Panc1 (cell line): ENCODE measurements at regions not wholly inside any gene's neighbourhood (a gene's known extent, or its start where the extent isn't known, plus 50 kb on each side); places are given as distances from the start of the nearest gene placed in this dataset.

Experiments used
- ATAC-seq: fragments of 200-7000 bp; cut with Tn5 transposase; 2 replicates; pipeline ENCODE4 v1.9.1; 2020; ENCODE audit warnings: mild to moderate bottlenecking, moderate library complexity
- BruUV-seq: library from RNA; stranded (reverse); fragments of 400-500 nt; replicated peaks from 2 replicates; lab custom pipeline; 2021; lab: Mats Ljungman, UMichigan
- CTCF ChIA-PET: fragments of 300-600 bp; sonication (Branson Sonifier 250); formaldehyde crosslinking; loops from one replicate; lab custom pipeline; 2022; ENCODE audit warnings: antibody characterized with exemption; lab: Charles Lee
- POLR2A ChIA-PET: fragments of 300-600 bp; sonication (Branson Sonifier 250); formaldehyde crosslinking; loops from one replicate; lab custom pipeline; 2022; ENCODE audit warnings: antibody characterized with exemption; lab: Charles Lee
- DNase-seq: peaks from one replicate; pipeline ENCODE4 v3.0.0-alpha.2; 2010; ENCODE audit warnings: low read depth, low spot score
- H3K27ac ChIP-seq: 2 replicates; pipeline ENCODE4 v1.5.1; 2011; ENCODE audit warnings: mild to moderate bottlenecking, low read length, inconsistent platforms
- H3K27me3 ChIP-seq: fragments of 200-500 bp; sonication (Bioruptor generic); 2 replicates; pipeline ENCODE4 v1.6.0; 2014; ENCODE audit warnings: low read length, inconsistent platforms; ENCODE audit not compliant: control insufficient read depth, insufficient read depth
- H3K36me3 ChIP-seq: fragments of 200-500 bp; sonication (Bioruptor generic); 2 replicates; pipeline ENCODE4 v1.5.1; 2014; ENCODE audit warnings: inconsistent platforms, mild to moderate bottlenecking, low read length, moderate library complexity; ENCODE audit not compliant: control insufficient read depth, insufficient read depth
- H3K4me1 ChIP-seq: 2 replicates; pipeline ENCODE4 v1.5.1; 2011; ENCODE audit warnings: inconsistent platforms, mild to moderate bottlenecking, low read length, moderate library complexity; ENCODE audit not compliant: control insufficient read depth, insufficient read depth
- H3K4me3 ChIP-seq, 2 experiments: 2 replicates each; pipeline ENCODE4 v1.5.1; 2011 to 2012; ENCODE audit warnings: low read depth in 2 of 2, low read length in 2 of 2, mild to moderate bottlenecking in 2 of 2, inconsistent platforms in 1 of 2, moderate library complexity in 1 of 2
- H3K9me3 ChIP-seq: fragments of 200-500 bp; sonication (Bioruptor generic); 2 replicates; pipeline ENCODE4 v1.5.1; 2014; ENCODE audit warnings: low read depth, mild to moderate bottlenecking, inconsistent platforms, low read length, moderate library complexity; ENCODE audit not compliant: control insufficient read depth, insufficient read depth
- CTCF ChIP-seq: fragments of 450-650 bp; IDR thresholded peaks from 2 replicates; pipeline ENCODE4 v1.5.1; 2017; ENCODE audit warnings: mild to moderate bottlenecking
- POLR2AphosphoS5 ChIP-seq: IDR thresholded peaks from 2 replicates; pipeline ENCODE4 v1.6.1; 2012; ENCODE audit warnings: mild to moderate bottlenecking, low read depth, low read length, moderate library complexity
- REST ChIP-seq, 2 experiments: IDR thresholded peaks; 2 replicates each; pipeline ENCODE4 v1.6.1; 2011 to 2012; ENCODE audit warnings: low read depth in 2 of 2, control low read depth in 1 of 2, low read length in 1 of 2, mild to moderate bottlenecking in 1 of 2, moderate library complexity in 1 of 2; ENCODE audit not compliant: insufficient read depth in 1 of 2
- SIN3A ChIP-seq: IDR thresholded peaks from 2 replicates; pipeline ENCODE4 v1.6.1; 2012; ENCODE audit warnings: low read depth, mild to moderate bottlenecking, low read length, moderate library complexity, borderline replicate concordance; ENCODE audit not compliant: insufficient read depth
- TCF7L2 ChIP-seq: IDR thresholded peaks from 2 replicates; pipeline ENCODE4 v1.6.1; 2011; ENCODE audit warnings: mild to moderate bottlenecking, low read depth, low read length, inconsistent platforms
- in situ Hi-C: cut with HindIII; loops from 2 replicates; pipeline ENCODE4 v1.10.0; 2016; ENCODE audit warnings: low sequenced_read_pairs, low pct_unique_long_range_greater_than_20kb
- intact Hi-C: fragments of 100-400 bp; cut with micrococcal nuclease; formaldehyde crosslinking; loops from one replicate; pipeline ENCODE4 v1.10.0; 2022; ENCODE audit not compliant: unreplicated experiment

GRCh38 chr13:31920727-31921100 is 110.9 kb upstream of the FRY start:
- no peaks in the 10 kb centered on the region for H3K27me3 ChIP-seq
- no peak for DNase-seq
- no peaks in the 10 kb centered on the region for H3K9me3 ChIP-seq
- no peak for TF ChIP-seq POLR2AphosphoS5
- no peak for TF ChIP-seq CTCF
- no peak for TF ChIP-seq TCF7L2
- POLR2A ChIA-PET, result no interaction called here
- in situ Hi-C loops (no loop called here), intact Hi-C loops (no loop called here)
- BruUV-seq, result no TSS peak
- CTCF ChIA-PET, result no interaction called here
- H3K4me3 ChIP-seq, result no peak overlapping the region
- no peaks in the 10 kb centered on the region for H3K4me1 ChIP-seq
- ATAC-seq, result no peak
- H3K36me3 ChIP-seq, result no peaks in the 10 kb centered on the region
- no peak overlapping the region for H3K27ac ChIP-seq

- DNase-seq (no peak), ATAC-seq (no peak)
- intact Hi-C loops (no loop called here), in situ Hi-C loops (no loop called here)
- no peak overlapping the region for H3K27ac ChIP-seq
- no TSS peak for BruUV-seq
- peaks cover 6% of the 10 kb centered on the region for H3K4me1 ChIP-seq
- no peaks in the 10 kb centered on the region for H3K36me3 ChIP-seq
- no peak overlapping the region for H3K4me3 ChIP-seq
- H3K27me3 ChIP-seq, result no peaks in the 10 kb centered on the region
- no peaks in the 10 kb centered on the region for H3K9me3 ChIP-seq
- ChIA-PET POLR2A (no interaction called here), CTCF (no interaction called here)
- TF ChIP-seq REST (IDR thresholded peaks at IDR 0.05; ENCODE audit: insufficient read depth in 1 of 2, low read depth in 2 of 2, low read length in 1 of 2), result no peak
- no peak for TF ChIP-seq TCF7L2
- no peak for TF ChIP-seq SIN3A
- TF ChIP-seq POLR2AphosphoS5, result no peak
- no peak for TF ChIP-seq CTCF
Measured at GRCh38 chr13:31922724-31923123, 108.8 kb upstream of the FRY start.
